SK-N-MC (cell line): ENCODE measurements at regions not wholly inside any gene's neighbourhood (a gene's known extent, or its start where the extent isn't known, plus 50 kb on each side); places are given as distances from the start of the nearest gene placed in this dataset.
"Not testable (repeated sequence)": the region's sequence is repeated elsewhere in the genome, so short reads cannot be mapped to it uniquely, and the experiment has no call there.

Source experiments
- DNase-seq: peaks from one replicate; pipeline ENCODE4 v3.0.0-alpha.2; 2011; ENCODE audit warnings: low read depth, low spot score
- H3K27ac ChIP-seq: fragments of 200-600 bp; sonication (generic); 2 replicates; pipeline ENCODE4 v1.5.1; 2016; ENCODE audit warnings: mixed run types
- H3K36me3 ChIP-seq: fragments of 200-600 bp; sonication (generic); 2 replicates; pipeline ENCODE4 v1.6.1; 2017; ENCODE audit warnings: antibody characterized with exemption, low read length, mixed read lengths; ENCODE audit not compliant: insufficient read depth
- H3K4me3 ChIP-seq: fragments of 200-600 bp; sonication (generic); 2 replicates; pipeline ENCODE4 v1.5.1; 2016
- H3K9ac ChIP-seq: fragments of 200-600 bp; sonication (generic); 2 replicates; pipeline ENCODE4 v1.8.0; 2017; ENCODE audit warnings: mixed run types, mixed read lengths; ENCODE audit not compliant: insufficient read length
- H3K9me3 ChIP-seq: fragments of 200-600 bp; sonication (generic); 2 replicates; pipeline ENCODE4 v1.6.1; 2017; ENCODE audit warnings: low read depth, mild to moderate bottlenecking, antibody characterized with exemption, low read length, moderate library complexity, mixed read lengths
- EZH2 ChIP-seq: fragments of 200-600 bp; sonication (generic); IDR thresholded peaks from one replicate; pipeline ENCODE4 v1.6.1; 2017; ENCODE audit warnings: antibody characterized with exemption
- FOXP2 ChIP-seq: optimal IDR thresholded peaks from 2 replicates; pipeline ENCODE3; 2011; ENCODE audit warnings: mild to moderate bottlenecking, moderate library complexity; ENCODE audit not compliant: insufficient read depth; ENCODE audit errors: extremely low read length, control extremely low read depth
- POLR2AphosphoS5 ChIP-seq: IDR thresholded peaks from 2 replicates; pipeline ENCODE4 v1.6.1; 2012; ENCODE audit warnings: mild to moderate bottlenecking, low read depth, low read length, borderline replicate concordance

DNA sequence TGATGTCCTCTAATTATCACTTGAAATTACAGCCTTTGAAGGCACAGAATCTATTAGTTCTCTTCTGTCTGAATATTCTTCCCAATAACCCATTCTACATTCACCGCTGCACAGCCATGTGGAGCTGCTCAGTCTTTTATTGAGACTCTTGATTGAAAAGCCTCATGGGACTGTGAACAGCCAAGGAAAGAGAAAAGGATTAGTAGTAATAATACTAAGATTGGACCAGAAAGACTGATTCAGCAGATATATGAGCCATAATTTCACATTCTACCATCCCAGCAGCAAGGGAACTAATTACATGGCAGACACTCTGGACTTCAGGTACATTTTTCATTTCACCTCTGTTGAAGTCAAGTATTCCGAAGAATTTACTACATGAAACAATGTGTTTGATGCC, 2471.7 kb downstream of the ARAP2 start:
- no peak overlapping the region for H3K27ac ChIP-seq
- H3K9me3 ChIP-seq = no peaks in the 10 kb centered on the region
- no peak for DNase-seq
- no peaks in the 10 kb centered on the region for H3K36me3 ChIP-seq
- no peak overlapping the region for H3K9ac ChIP-seq
- no peak overlapping the region for H3K4me3 ChIP-seq
- TF ChIP-seq EZH2 (no peak), FOXP2 (no peak), POLR2AphosphoS5 (no peak)

GRCh38 chr4:33780952-33781791, 2463.1 kb downstream of the ARAP2 start:
- no peaks in the 10 kb centered on the region for H3K9me3 ChIP-seq
- H3K36me3 ChIP-seq = no peaks in the 10 kb centered on the region
- H3K27ac ChIP-seq = no peak overlapping the region
- DNase-seq = no peak
- no peak overlapping the region for H3K4me3 ChIP-seq
- TF ChIP-seq EZH2 (no peak), FOXP2 (no peak), POLR2AphosphoS5 (no peak)
- no peak overlapping the region for H3K9ac ChIP-seq

- Histone ChIP-seq H3K9ac (no peak overlapping the region), H3K36me3 (no peaks in the 10 kb centered on the region), H3K9me3 (no peaks in the 10 kb centered on the region), H3K27ac (no peak overlapping the region), H3K4me3 (no peak overlapping the region)
- TF ChIP-seq EZH2 (no peak), POLR2AphosphoS5 (no peak), FOXP2 (no peak)
- no peak for DNase-seq
These were observed 2458.5 kb downstream of the ARAP2 start for GRCh38 chr4:33785843-33786242.

DNA sequence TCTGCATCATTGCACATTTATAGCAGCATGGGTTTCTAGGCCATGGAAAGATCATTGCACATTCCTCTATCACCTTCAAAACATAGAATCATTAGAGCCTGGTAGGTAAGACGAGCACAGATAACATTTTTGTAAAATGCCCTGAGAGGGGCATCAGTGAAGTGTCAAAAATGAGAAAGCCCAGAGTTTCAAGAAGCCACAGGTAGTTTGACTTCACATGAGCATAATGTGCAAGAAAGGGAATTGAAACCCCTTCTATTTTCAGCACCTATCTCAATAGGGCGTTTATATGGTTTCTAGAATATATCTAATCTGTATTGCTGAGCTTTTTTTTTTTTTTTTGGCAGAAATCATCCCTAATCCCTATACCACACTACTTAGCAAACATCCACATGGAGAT, 2441.7 kb downstream of the ARAP2 start:
- TF ChIP-seq FOXP2 (no peak), EZH2 (no peak), POLR2AphosphoS5 (no peak)
- no peak overlapping the region for H3K4me3 ChIP-seq
- no peak for DNase-seq

GRCh38 chr4:33825685-33826084, 2418.6 kb downstream of the ARAP2 start:
- Histone ChIP-seq H3K36me3 (no peaks in the 10 kb centered on the region), H3K4me3 (no peak overlapping the region), H3K27ac (no peak overlapping the region), H3K9ac (no peak overlapping the region), H3K9me3 (no peaks in the 10 kb centered on the region)
- no peak for DNase-seq
- TF ChIP-seq EZH2 (no peak), POLR2AphosphoS5 (no peak), FOXP2 (no peak)

More for the DNA sequence above, 2441.7 kb downstream of the ARAP2 start:
- Histone ChIP-seq H3K9ac (no peak overlapping the region), H3K36me3 (no peaks in the 10 kb centered on the region), H3K9me3 (no peaks in the 10 kb centered on the region), H3K27ac (no peak overlapping the region)

- H3K9ac ChIP-seq, H3K27ac ChIP-seq, H3K4me3 ChIP-seq, H3K36me3 ChIP-seq, H3K9me3 ChIP-seq, DNase-seq: not testable (repeated sequence)
These were observed 2415.0 kb downstream of the ARAP2 start for GRCh38 chr4:33829356-33829755.

DNA sequence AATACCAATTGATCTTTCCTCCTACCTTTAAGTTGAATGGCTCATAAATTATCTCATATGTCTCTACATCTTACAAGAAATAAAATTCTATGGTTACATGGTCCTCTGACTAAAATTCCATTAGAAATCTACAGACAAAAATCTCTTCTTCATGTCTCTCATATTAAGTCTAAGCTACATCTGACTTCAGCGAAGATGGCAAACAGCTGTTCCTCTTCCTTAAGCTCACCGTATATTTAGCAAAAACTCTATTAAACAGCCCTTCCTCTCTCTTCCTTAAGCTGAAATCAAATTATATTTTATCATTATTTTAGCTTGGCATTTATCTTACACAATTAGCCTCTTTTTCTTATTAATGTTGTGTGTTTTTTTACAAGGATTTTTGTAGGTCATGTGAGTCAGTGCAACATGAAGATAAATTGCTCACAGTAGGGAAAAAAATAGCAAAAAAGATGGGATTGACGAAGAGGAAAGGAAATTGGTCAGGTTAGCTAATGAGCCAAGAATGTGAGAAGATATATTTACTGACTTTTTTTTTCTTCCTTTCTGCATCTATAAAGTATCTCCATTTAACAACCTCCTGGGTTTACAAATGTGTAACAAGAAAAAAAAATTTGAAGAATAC, 2412.8 kb downstream of the ARAP2 start:
- H3K9me3 ChIP-seq = no peaks in the 10 kb centered on the region
- TF ChIP-seq EZH2 (no peak), FOXP2 (no peak), POLR2AphosphoS5 (no peak)
- H3K4me3 ChIP-seq = no peak overlapping the region
- H3K36me3 ChIP-seq = no peaks in the 10 kb centered on the region
- no peak for DNase-seq
- H3K27ac ChIP-seq = no peak overlapping the region
- H3K9ac ChIP-seq = no peak overlapping the region

GRCh38 chr4:33835764-33836163, 2408.6 kb downstream of the ARAP2 start:
- not testable (repeated sequence) for H3K9me3 ChIP-seq, H3K36me3 ChIP-seq, DNase-seq, H3K27ac ChIP-seq, H3K4me3 ChIP-seq, H3K9ac ChIP-seq
